ENCODE measurements at regions not wholly inside any gene's neighbourhood (a gene's known extent, or its start where the extent isn't known, plus 50 kb on each side); places are given as distances from the start of the nearest gene placed in this dataset.
"Not testable (repeated sequence)": the region's sequence is repeated elsewhere in the genome, so short reads cannot be mapped to it uniquely, and the experiment has no call there.

DNA sequence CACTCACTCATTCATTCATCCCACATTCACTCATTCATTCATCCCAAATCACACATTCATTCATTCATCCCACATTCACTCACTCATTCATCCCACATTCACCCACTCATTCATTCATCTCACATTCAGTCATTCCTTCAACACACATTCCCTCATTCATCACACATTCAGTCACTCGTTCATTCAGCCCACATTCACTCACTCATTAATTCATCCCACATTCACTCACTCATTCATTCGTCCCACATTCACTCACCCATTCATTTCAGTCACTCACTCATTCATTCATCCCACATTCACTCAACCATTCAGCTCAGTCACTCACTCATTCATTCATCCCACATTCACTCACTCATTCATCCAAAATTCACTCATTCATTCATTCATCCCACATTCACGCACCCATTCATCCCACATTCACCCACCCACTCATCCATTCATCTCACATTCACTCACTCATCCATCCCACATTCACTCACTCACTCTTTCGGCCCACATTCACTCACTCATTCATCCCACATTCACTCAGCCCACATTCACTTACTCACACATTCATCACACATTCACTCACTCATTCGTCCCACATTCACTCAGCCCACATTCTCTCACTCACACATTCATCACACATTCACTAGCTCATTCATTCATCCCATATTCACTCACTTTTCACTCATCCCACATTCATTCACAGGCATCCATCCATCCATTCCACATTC lies 5469.9 kb upstream of the TPTE start:
- H3K27me3 ChIP-seq (ENCODE audit: low read depth, low read length); H3K9me3 ChIP-seq (ENCODE audit: control insufficient read depth in 1 of 2, low read length in 2 of 2): not testable (repeated sequence)

DNA sequence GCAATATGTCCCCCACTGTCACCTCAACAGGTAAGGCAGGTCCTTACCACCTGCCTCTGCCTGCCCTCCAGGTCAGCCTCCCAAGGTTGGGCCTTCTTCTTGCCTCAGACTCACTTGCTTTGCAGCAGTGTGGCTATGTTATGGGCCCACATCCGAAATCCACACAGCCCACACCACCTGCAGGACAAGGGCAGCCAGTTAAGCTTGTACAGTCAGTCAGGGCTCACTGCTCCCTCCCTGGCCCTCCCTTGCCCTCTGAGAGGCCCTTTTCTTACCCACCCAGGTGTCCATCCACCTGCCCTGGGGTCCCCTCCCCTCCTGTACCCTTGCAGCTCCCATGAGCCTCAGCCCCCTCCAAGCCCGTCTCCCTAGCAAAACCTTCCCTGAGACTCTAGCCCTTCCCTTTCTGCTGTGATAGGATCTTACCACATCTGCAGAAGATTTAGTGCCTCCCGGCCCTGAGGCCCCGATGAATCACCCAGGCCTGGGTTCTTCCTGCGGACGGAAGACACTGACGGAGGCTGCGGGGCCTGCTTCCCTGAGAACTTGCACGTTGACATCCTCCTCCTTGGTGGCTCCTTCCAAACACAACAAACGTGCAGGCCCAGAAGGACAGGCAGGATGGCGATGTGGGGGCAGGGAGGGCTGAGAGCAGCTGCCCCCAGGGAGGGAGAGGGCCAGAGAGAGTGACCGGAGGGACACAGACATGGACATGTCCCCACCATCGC lies 5466.2 kb upstream of the TPTE start:
- H3K27ac ChIP-seq (ENCODE audit: low read length); H3K4me1 ChIP-seq (ENCODE audit: control insufficient read depth in 1 of 2, insufficient read depth in 2 of 2, low read length in 2 of 2): not testable (repeated sequence)

More for the DNA sequence above, 5469.9 kb upstream of the TPTE start:
- not testable (repeated sequence) for H3K4me3 ChIP-seq (ENCODE audit: low read depth in 1 of 2, low read length in 2 of 2); H3K4me1 ChIP-seq (ENCODE audit: control insufficient read depth in 1 of 2, insufficient read depth in 2 of 2, low read length in 2 of 2); H3K36me3 ChIP-seq (ENCODE audit: control insufficient read depth in 1 of 2, insufficient read depth in 2 of 2, low read length in 2 of 2); H3K27ac ChIP-seq (ENCODE audit: low read length)

DNA sequence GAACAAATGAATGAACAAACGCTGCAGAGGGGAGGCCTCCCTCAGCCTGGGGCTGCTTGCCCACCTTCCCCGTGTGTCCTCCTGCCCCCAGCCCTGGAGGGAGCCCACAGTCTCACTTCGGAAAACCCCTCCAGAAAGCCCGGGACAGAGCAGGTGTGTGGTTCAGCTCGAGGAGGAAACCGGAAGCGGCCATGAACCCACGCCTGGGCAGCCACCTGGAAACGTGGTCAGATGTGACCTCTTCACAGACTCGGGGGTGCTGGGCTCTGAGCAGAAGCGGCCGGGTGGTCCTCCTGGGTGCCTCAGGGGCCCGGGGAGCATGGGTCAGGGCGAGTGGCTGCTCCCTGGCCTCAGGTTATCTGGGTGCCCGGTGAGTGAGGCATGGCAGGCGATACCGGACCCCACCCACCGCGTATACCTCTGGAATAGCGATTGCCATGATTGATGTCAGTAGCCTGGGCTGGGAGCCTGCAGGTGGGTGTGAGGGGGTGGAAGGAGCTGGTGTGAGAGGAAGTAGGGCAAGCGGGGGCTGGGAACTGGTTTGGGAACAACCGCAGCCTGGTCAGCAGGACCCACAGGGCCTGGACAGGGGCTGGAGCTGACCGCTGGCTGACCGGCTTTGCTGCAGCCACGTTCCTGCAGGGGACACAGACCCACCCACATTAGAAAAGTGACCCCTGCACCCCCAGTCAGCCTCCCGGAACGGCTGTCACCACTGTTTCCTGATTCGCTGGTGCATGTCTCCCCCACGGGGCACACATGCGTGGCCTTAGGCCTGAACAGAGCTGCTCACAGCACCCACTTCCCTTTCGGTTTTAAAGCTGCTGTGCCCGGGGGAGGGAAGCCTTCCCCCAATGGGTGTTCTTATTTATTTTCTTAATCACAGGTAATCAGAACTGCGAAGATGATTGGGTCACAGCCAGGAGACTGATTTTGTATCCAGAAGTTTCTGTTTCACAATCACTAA lies 5465.1 kb upstream of the TPTE start:
- H3K27ac ChIP-seq (ENCODE audit: low read length); H3K4me1 ChIP-seq (ENCODE audit: control insufficient read depth in 1 of 2, insufficient read depth in 2 of 2, low read length in 2 of 2); H3K27me3 ChIP-seq (ENCODE audit: low read depth, low read length); H3K4me3 ChIP-seq (ENCODE audit: low read depth in 1 of 2, low read length in 2 of 2); H3K36me3 ChIP-seq (ENCODE audit: control insufficient read depth in 1 of 2, insufficient read depth in 2 of 2, low read length in 2 of 2); H3K9me3 ChIP-seq (ENCODE audit: control insufficient read depth in 1 of 2, low read length in 2 of 2): not testable (repeated sequence)

More for the DNA sequence above, 5466.2 kb upstream of the TPTE start:
- not testable (repeated sequence) for H3K4me3 ChIP-seq (ENCODE audit: low read depth in 1 of 2, low read length in 2 of 2); H3K9me3 ChIP-seq (ENCODE audit: control insufficient read depth in 1 of 2, low read length in 2 of 2); H3K27me3 ChIP-seq (ENCODE audit: low read depth, low read length); H3K36me3 ChIP-seq (ENCODE audit: control insufficient read depth in 1 of 2, insufficient read depth in 2 of 2, low read length in 2 of 2)

DNA sequence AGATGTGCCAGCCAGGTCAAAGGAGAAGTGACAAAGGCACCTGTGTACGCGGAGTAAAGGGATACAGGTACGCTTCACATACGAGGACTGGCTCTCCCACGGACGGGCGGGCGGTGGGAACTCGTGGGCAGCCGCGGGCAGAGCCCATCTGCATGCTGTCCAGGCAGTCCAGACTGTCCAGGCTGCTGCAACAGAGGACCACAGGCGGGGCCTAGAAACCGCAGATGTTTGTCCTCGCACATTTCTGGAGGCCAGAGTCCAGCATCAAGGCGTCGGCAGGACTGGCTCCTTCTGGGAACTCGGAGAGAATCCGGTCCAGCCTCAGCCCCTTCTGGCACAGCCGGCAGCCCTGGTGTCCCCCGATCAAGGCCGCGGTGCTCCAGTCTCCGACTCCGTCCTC lies 5464.3 kb upstream of the TPTE start:
- not testable (repeated sequence) for H3K27me3 ChIP-seq (ENCODE audit: low read depth, low read length); H3K4me3 ChIP-seq (ENCODE audit: low read depth in 1 of 2, low read length in 2 of 2)

DNA sequence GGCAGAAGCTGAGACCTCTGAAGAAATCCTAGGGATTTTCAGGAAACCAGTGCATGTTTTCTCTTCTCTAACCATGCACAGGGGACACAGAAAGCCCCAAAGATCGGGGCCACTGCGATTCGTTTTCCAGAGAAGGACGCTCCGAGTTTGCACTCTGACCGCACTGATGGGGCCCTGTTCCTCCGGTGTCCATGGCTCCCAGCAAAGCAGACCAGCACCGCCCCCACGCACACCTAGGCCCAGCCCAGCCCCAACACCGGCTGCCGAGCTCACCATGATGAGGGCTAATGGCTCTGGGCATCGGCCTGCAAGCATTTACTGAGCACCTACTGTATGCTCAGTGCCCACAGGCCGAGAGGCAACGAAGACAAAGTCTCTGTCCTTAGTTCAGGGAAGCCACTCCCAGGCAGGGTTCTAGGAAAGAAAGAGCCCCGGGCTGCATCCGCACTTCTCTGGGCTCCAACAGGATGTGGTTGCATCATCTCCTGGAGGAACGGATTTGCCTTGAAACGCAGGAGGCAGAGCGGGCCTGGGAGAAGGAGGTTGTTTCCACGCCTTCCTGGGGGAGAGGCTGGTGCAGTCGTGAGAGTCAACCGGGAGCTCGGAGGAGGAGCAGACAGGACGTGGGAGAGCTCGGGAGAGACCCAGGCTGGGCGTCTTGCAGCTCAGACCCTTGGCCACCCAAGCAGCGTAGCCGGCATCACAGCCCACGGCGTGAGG lies 5460.9 kb upstream of the TPTE start:
- H3K4me3 ChIP-seq (ENCODE audit: low read depth in 1 of 2, low read length in 2 of 2); H3K36me3 ChIP-seq (ENCODE audit: control insufficient read depth in 1 of 2, insufficient read depth in 2 of 2, low read length in 2 of 2); H3K9me3 ChIP-seq (ENCODE audit: control insufficient read depth in 1 of 2, low read length in 2 of 2): not testable (repeated sequence)

More for the DNA sequence above, 5464.3 kb upstream of the TPTE start:
- not testable (repeated sequence) for H3K9me3 ChIP-seq (ENCODE audit: control insufficient read depth in 1 of 2, low read length in 2 of 2); H3K27ac ChIP-seq (ENCODE audit: low read length); H3K36me3 ChIP-seq (ENCODE audit: control insufficient read depth in 1 of 2, insufficient read depth in 2 of 2, low read length in 2 of 2); H3K4me1 ChIP-seq (ENCODE audit: control insufficient read depth in 1 of 2, insufficient read depth in 2 of 2, low read length in 2 of 2)

DNA sequence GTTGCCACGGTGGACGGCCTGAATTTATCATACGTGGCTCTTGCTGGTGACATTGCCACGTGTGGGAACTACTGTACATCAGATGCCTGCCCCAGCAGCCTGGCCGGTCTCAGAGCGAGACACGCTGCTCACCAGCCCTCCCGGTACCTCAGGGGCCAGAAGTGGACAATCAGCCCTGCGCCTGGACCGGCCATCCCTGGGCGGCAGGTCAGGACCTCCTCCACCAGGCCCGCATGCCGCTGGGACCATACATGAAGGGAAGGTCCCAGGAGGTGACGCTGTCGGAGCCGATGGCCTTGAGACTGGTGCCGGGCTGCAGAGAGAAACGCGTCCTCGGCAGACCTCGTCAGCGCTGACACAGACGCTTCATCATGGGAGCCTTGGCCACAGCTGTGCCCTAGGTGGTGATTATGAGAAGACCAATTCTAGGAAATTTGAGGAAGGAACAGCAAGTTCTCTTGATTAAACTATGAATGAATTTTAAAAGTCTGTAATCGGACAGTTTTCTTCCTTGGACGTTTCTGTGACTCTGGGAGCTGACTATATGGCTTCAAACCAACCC lies 5456.7 kb upstream of the TPTE start:
- not testable (repeated sequence) for H3K4me1 ChIP-seq (ENCODE audit: control insufficient read depth in 1 of 2, insufficient read depth in 2 of 2, low read length in 2 of 2); H3K27ac ChIP-seq (ENCODE audit: low read length); H3K27me3 ChIP-seq (ENCODE audit: low read depth, low read length); H3K9me3 ChIP-seq (ENCODE audit: control insufficient read depth in 1 of 2, low read length in 2 of 2); H3K36me3 ChIP-seq (ENCODE audit: control insufficient read depth in 1 of 2, insufficient read depth in 2 of 2, low read length in 2 of 2); H3K4me3 ChIP-seq (ENCODE audit: low read depth in 1 of 2, low read length in 2 of 2)

More for the DNA sequence above, 5460.9 kb upstream of the TPTE start:
- not testable (repeated sequence) for H3K27me3 ChIP-seq (ENCODE audit: low read depth, low read length); H3K27ac ChIP-seq (ENCODE audit: low read length); H3K4me1 ChIP-seq (ENCODE audit: control insufficient read depth in 1 of 2, insufficient read depth in 2 of 2, low read length in 2 of 2)

DNA sequence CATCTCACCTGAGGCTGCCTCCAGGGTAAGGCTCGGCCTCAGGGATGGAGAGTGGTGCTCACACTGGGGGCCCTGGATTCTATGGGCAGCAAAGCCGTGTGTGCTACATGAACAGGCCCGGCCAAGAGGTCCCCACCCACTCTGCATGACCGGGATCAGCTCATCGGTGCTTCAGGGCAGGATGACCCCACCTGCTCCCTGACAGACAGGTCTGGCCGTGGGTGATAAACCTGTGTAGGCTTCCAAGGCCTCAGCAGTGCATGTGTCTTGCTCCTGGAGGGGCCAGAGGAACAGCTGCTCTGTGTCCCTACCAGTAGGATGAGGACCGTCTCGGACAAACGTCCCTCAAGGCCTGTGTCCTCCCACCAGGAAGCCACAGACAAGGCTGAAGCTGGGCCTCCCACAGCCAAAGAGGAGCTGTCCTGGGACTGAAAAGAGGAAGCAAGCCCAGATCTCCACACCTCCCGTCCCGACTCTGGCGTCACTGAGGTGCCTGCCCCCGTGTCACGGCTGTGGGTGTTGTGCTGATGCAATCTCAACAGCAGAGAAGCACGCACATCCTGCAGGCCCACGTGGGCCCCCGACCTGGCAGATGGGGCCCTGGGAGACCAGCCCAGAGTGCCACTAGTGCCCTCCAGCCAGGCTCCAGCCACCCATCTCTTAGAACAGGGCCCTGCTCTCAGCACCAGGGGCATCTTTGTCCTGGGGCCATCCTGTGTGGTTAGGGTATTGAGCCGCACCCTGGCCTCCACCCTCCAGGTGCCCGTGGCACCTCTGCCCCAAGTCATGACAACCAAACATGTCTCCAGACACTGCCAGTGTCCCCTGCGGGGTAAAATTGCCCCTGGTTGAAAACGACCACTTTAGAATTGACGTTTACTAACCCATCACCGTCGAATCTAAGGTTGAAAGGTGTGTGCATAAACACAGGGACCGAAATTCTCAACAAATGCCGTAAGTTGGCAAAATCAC lies 5455.9 kb upstream of the TPTE start:
- H3K27ac ChIP-seq (ENCODE audit: low read length); H3K9me3 ChIP-seq (ENCODE audit: control insufficient read depth in 1 of 2, low read length in 2 of 2); H3K27me3 ChIP-seq (ENCODE audit: low read depth, low read length); H3K36me3 ChIP-seq (ENCODE audit: control insufficient read depth in 1 of 2, insufficient read depth in 2 of 2, low read length in 2 of 2); H3K4me1 ChIP-seq (ENCODE audit: control insufficient read depth in 1 of 2, insufficient read depth in 2 of 2, low read length in 2 of 2); H3K4me3 ChIP-seq (ENCODE audit: low read depth in 1 of 2, low read length in 2 of 2): not testable (repeated sequence)

DNA sequence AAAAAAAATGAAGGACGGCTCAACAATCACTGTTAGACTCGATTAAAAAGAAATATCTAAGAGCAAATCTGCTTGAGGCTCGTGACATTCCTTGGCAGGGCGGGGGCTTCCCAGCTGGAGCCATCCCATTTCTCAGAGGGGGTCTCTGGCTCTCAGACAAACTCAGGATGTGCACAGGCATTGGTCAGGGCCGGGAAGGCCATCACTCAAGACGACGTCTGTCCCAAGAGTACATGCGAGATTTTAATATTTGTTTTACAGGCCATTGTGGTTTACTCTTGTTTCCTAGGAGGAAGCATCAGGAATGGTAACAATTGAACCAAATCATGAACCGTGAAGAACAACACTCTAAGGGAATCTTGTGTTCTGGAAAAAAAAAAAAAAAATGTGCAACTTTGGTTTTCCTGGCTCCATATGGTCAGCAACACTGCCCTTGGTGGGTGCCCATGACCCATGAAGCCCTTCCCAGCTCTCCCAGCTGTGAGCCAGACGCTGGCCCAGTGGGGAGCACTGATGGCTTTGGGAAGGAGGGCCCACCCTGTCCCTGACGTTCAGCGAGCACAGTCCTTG lies 5454.6 kb upstream of the TPTE start:
- H3K27ac ChIP-seq (ENCODE audit: low read length); H3K36me3 ChIP-seq (ENCODE audit: control insufficient read depth in 1 of 2, insufficient read depth in 2 of 2, low read length in 2 of 2); H3K9me3 ChIP-seq (ENCODE audit: control insufficient read depth in 1 of 2, low read length in 2 of 2); H3K4me1 ChIP-seq (ENCODE audit: control insufficient read depth in 1 of 2, insufficient read depth in 2 of 2, low read length in 2 of 2); H3K27me3 ChIP-seq (ENCODE audit: low read depth, low read length); H3K4me3 ChIP-seq (ENCODE audit: low read depth in 1 of 2, low read length in 2 of 2): not testable (repeated sequence)

DNA sequence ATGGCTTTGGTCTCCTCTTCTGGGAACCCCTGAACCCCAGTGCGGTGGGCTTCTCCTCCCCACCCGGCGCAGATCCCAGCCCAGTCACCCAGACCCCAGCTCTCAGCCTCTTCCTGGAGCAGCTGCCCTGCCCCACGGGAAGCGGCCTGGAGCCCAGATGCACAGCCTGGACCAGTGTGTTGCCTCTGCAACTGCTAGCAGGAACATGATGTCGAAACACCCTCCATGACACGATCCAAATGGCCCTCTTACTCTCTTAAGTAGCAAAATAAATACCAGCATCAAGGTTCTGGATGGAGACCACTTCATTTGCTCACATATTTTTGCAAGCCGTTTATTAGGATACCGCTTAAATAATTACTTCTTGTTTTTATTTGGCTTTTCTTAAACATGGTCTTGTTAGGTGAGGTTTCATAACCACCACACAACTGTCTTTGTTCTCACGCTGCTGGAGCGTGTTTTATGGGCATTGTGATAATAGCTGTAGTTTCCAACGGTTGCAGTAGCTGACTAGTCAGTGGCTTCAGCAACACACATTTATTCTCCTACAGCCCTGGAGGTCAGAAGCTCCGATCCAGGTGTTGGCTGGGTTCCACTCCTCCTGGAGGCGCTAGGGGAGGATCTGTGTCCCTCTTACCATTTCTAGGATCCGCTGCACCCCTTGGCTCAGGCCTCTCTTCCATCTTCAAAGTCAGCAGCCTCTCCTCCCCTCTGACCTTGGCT lies 5453.9 kb upstream of the TPTE start:
- H3K27ac ChIP-seq (ENCODE audit: low read length): not testable (repeated sequence)

More for the DNA sequence above, 5453.9 kb upstream of the TPTE start:
- H3K4me1 ChIP-seq (ENCODE audit: control insufficient read depth in 1 of 2, insufficient read depth in 2 of 2, low read length in 2 of 2); H3K9me3 ChIP-seq (ENCODE audit: control insufficient read depth in 1 of 2, low read length in 2 of 2); H3K27me3 ChIP-seq (ENCODE audit: low read depth, low read length); H3K36me3 ChIP-seq (ENCODE audit: control insufficient read depth in 1 of 2, insufficient read depth in 2 of 2, low read length in 2 of 2); H3K4me3 ChIP-seq (ENCODE audit: low read depth in 1 of 2, low read length in 2 of 2): not testable (repeated sequence)

Data from muscle layer of duodenum (tissue), 2 donors.